Gastrocnemius medialis (tissue), 4 donors: ENCODE measurements at regions not wholly inside any gene's neighbourhood (a gene's known extent, or its start where the extent isn't known, plus 50 kb on each side); places are given as distances from the start of the nearest gene placed in this dataset.

ENCODE experiments used
- ATAC-seq, 2 donors: fragments of 150-250 bp; one replicate each; pipeline ENCODE4 v1.9.1; 2016
- DNase-seq, 2 donors: peaks; one replicate each; pipeline ENCODE4 v3.0.0-alpha.2; 2019
- H3K27ac ChIP-seq, 4 donors: fragments of 200-600 bp; sonication (generic); 1 replicate in 1 of 4; 2 replicates in 3 of 4; pipeline ENCODE4 v1.5.1; 2016 to 2018; ENCODE audit warnings: mild to moderate bottlenecking in 2 of 4, moderate library complexity in 1 of 4
- H3K27me3 ChIP-seq, 3 donors: fragments of 200-600 bp; sonication (generic) in 2 of 3; 1 replicate in 1 of 3; 2 replicates in 2 of 3; pipeline versions ENCODE4 v1.5.1 to v1.6.0; 2016 to 2019; ENCODE audit warnings: mild to moderate bottlenecking in 1 of 3, moderate library complexity in 1 of 3
- H3K36me3 ChIP-seq, 2 donors: fragments of 200-600 bp; sonication (generic) in 1 of 2; one replicate each; pipeline ENCODE4 v1.5.1; 2017 to 2018
- H3K4me1 ChIP-seq, 2 donors: fragments of 200-600 bp; sonication (generic) in 1 of 2; one replicate each; pipeline ENCODE4 v1.5.1; 2016 to 2017; ENCODE audit warnings: mild to moderate bottlenecking in 2 of 2
- H3K4me3 ChIP-seq, 4 donors: fragments of 200-600 bp; sonication (generic) in 3 of 4; 1 replicate in 1 of 4; 2 replicates in 3 of 4; pipeline ENCODE4 v1.5.1; 2016 to 2019; ENCODE audit warnings: mild to moderate bottlenecking in 2 of 4
- H3K9me3 ChIP-seq, 3 donors: fragments of 200-600 bp; sonication (generic) in 2 of 3; 1 replicate in 1 of 3; 2 replicates in 2 of 3; pipeline ENCODE4 v1.5.1; 2016 to 2019
- POLR2A ChIP-seq, 2 donors: fragments of 450-650 bp; IDR thresholded peaks; one replicate each; pipeline ENCODE4 v1.6.1; 2017; ENCODE audit warnings: antibody characterized with exemption in 2 of 2, mild to moderate bottlenecking in 2 of 2, moderate library complexity in 2 of 2
- in situ Hi-C, 4 donors: fragments of 200-750 bp; cut with MboI; loops; one replicate each; pipeline versions ENCODE4 v1.15.0 to v1.8.0; 2017; ENCODE audit warnings: low sequenced_read_pairs in 4 of 4
- intact Hi-C: fragments of 100-400 bp; cut with DNase I; formaldehyde crosslinking; loops from one replicate; pipeline ENCODE4 v1.15.1; 2023; ENCODE audit warnings: low total_unique reads
- TF ChIP-seq, protein P1 (sequence below), 5 experiments: fragments of 450-650 bp in 3 of 5; fragments of 200-600 bp in 2 of 5; sonication (generic) in 2 of 5; IDR thresholded peaks in 4 of 5; conservative IDR thresholded peaks in 1 of 5; 1 replicate in 4 of 5; 2 replicates in 1 of 5; pipeline ENCODE4 v1.5.1; 2016 to 2019; ENCODE audit warnings: antibody characterized with exemption in 5 of 5, mild to moderate bottlenecking in 3 of 5, moderate library complexity in 3 of 5

GRCh38 chr6:92130944-92131343, 1288.4 kb downstream of the EPHA7 start:
- H3K27ac ChIP-seq: no peak overlapping the region
- TF ChIP-seq, protein P1, sequence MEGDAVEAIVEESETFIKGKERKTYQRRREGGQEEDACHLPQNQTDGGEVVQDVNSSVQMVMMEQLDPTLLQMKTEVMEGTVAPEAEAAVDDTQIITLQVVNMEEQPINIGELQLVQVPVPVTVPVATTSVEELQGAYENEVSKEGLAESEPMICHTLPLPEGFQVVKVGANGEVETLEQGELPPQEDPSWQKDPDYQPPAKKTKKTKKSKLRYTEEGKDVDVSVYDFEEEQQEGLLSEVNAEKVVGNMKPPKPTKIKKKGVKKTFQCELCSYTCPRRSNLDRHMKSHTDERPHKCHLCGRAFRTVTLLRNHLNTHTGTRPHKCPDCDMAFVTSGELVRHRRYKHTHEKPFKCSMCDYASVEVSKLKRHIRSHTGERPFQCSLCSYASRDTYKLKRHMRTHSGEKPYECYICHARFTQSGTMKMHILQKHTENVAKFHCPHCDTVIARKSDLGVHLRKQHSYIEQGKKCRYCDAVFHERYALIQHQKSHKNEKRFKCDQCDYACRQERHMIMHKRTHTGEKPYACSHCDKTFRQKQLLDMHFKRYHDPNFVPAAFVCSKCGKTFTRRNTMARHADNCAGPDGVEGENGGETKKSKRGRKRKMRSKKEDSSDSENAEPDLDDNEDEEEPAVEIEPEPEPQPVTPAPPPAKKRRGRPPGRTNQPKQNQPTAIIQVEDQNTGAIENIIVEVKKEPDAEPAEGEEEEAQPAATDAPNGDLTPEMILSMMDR (IDR thresholded peaks at IDR 0.05 in 4 of 5, conservative IDR thresholded peaks at IDR 0.05 in 1 of 5): no peak
- no peak for TF ChIP-seq POLR2A (IDR thresholded peaks at IDR 0.05)
- intact Hi-C loops: no loop called here

DNA sequence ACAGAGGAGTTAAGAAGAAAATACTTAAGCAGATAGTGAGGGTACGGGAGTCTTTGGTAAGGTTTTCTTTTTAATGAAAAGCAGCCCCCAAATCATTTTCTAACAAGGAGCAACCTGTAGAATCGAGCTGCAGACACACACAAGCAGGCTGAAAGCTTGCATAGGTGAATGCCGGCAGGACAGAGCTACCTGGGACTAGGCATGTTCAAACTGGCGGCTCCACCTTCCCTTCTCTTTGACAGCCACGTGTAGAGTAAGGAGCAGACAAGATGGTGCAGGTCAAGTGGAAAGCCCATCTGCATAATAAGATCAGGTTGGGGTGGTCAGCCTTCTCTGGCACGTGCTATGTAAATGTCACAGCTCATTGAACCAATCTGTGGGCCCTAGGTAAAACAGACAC, 1292.4 kb downstream of the EPHA7 start:
- DNase-seq (no peak), ATAC-seq (no peak)
- no peak overlapping the region for H3K27ac ChIP-seq
- H3K4me1 ChIP-seq: no peaks in the 10 kb centered on the region
- no peaks in the 10 kb centered on the region for H3K36me3 ChIP-seq
- in situ Hi-C loops (no loop called here), intact Hi-C loops (no loop called here)
- TF ChIP-seq, protein P1 (IDR thresholded peaks at IDR 0.05 in 4 of 5, conservative IDR thresholded peaks at IDR 0.05 in 1 of 5): no peak
- TF ChIP-seq POLR2A (IDR thresholded peaks at IDR 0.05): no peak
- no peak overlapping the region for H3K4me3 ChIP-seq
- H3K27me3 ChIP-seq: no peaks in the 10 kb centered on the region
- H3K9me3 ChIP-seq: no peaks in the 10 kb centered on the region

More at GRCh38 chr6:92130944-92131343, 1288.4 kb downstream of the EPHA7 start:
- H3K36me3 ChIP-seq: no peaks in the 10 kb centered on the region
- no peaks in the 10 kb centered on the region for H3K9me3 ChIP-seq
- H3K4me1 ChIP-seq: no peaks in the 10 kb centered on the region
- no peak overlapping the region for H3K4me3 ChIP-seq
- in situ Hi-C loops: no loop called here
- DNase-seq (no peak), ATAC-seq (no peak)
- H3K27me3 ChIP-seq: no peaks in the 10 kb centered on the region

DNA sequence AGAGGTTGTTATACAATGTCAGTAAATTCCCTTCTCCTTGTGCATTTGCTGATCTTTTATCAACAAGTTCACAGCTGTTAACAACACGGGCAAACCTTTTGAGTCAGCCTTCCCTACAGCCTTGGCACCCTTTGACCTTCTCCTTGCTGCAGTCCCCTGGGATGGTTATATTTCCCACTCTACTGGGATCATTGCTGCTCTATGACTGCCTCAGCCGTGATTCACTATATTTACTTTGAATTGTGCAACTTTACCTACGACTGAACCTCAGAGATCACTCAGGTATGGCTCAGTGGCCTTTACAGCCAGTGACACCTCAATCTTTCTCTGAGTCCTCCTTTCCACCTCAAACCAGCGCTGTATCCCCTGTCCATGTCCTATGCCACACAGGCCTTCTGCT, 1293.3 kb downstream of the EPHA7 start:
- Histone ChIP-seq H3K9me3 (no peaks in the 10 kb centered on the region), H3K27me3 (no peaks in the 10 kb centered on the region), H3K36me3 (no peaks in the 10 kb centered on the region), H3K4me1 (no peaks in the 10 kb centered on the region), H3K4me3 (no peak overlapping the region), H3K27ac (no peak overlapping the region)
- intact Hi-C loops: no loop called here
- in situ Hi-C loops: no loop called here
- ATAC-seq (no peak), DNase-seq (no peak)
- TF ChIP-seq POLR2A (IDR thresholded peaks at IDR 0.05): no peak
- TF ChIP-seq, protein P1 (IDR thresholded peaks at IDR 0.05 in 4 of 5, conservative IDR thresholded peaks at IDR 0.05 in 1 of 5): no peak

- H3K36me3 ChIP-seq: no peaks in the 10 kb centered on the region
- TF ChIP-seq POLR2A (IDR thresholded peaks at IDR 0.05): no peak
- TF ChIP-seq, protein P1 (IDR thresholded peaks at IDR 0.05 in 4 of 5, conservative IDR thresholded peaks at IDR 0.05 in 1 of 5): no peak
- no peak overlapping the region for H3K27ac ChIP-seq
- DNase-seq (no peak), ATAC-seq (no peak)
- H3K4me1 ChIP-seq: no peaks in the 10 kb centered on the region
- H3K9me3 ChIP-seq: no peaks in the 10 kb centered on the region
- intact Hi-C loops: no loop called here
- no peak overlapping the region for H3K4me3 ChIP-seq
- in situ Hi-C loops: no loop called here
- no peaks in the 10 kb centered on the region for H3K27me3 ChIP-seq
These were observed 1293.7 kb downstream of the EPHA7 start for GRCh38 chr6:92125681-92126080.

GRCh38 chr6:92124200-92124651, 1295.1 kb downstream of the EPHA7 start:
- H3K4me1 ChIP-seq: no peaks in the 10 kb centered on the region
- H3K9me3 ChIP-seq: no peaks in the 10 kb centered on the region
- H3K36me3 ChIP-seq: no peaks in the 10 kb centered on the region
- intact Hi-C loops: no loop called here
- no peak overlapping the region for H3K4me3 ChIP-seq
- no peak overlapping the region for H3K27ac ChIP-seq
- TF ChIP-seq, protein P1 (IDR thresholded peaks at IDR 0.05 in 4 of 5, conservative IDR thresholded peaks at IDR 0.05 in 1 of 5): no peak
- TF ChIP-seq POLR2A (IDR thresholded peaks at IDR 0.05): no peak
- no peaks in the 10 kb centered on the region for H3K27me3 ChIP-seq
- DNase-seq: no peak
- no peak for ATAC-seq
- in situ Hi-C loops: no loop called here
